ENCODE measurements at regions not wholly inside any gene's neighbourhood (a gene's known extent, or its start where the extent isn't known, plus 50 kb on each side); places are given as distances from the start of the nearest gene placed in this dataset.
"Not testable (repeated sequence)": the region's sequence is repeated elsewhere in the genome, so short reads cannot be mapped to it uniquely, and the experiment has no call there.

DNA sequence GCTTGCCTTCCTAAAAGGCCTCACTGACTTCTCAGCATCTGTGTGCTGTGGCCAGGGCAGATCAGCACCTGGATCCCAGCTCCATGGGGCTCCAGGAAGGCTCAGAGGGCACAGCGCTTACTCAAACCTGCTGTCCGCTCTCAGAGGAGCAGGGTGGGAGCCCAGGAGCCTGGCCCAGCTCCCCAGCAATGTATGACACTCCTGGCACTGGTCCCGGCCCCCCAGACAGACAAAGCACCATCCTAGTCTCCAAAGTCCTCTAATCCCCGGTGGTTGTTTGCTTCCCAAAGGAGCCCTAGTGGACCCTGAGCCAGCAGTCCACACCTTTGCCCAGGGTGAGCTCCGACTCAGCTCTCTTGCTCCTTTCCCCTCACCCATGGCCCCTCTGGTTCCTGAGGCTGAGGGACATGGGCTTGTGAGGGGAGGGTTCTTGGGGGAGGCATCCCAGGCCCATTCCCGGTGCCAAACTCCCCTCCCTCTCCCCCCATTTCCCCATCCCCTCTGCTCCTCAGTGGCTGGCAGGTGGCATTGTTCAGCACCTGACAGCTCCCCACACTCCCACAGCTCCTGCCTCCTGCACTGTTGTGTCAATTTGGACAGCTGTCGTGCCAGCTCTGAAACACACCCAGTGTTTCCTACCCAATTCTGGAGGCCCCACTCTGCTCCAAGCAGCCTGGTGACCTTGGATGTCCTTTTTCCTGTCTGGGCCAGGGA is 164.3 kb downstream of the TRIM43 start:
- FAIRE-seq; H3K18ac ChIP-seq (ENCODE audit: extremely low read depth, low read length): not testable (repeated sequence)

More for the DNA sequence above, 164.3 kb downstream of the TRIM43 start:
- H3K79me1 ChIP-seq (ENCODE audit: low read depth, low read length); H3K79me2 ChIP-seq (ENCODE audit: control insufficient read depth in 1 of 2, insufficient read depth in 2 of 2, low read length in 2 of 2); H3K27me3 ChIP-seq (replicated peaks in 1 of 4; ENCODE audit: control insufficient read depth in 3 of 4, extremely low read depth in 1 of 4, insufficient read depth in 3 of 4, low read length in 3 of 4); H2AFZ ChIP-seq (ENCODE audit: low read length); H2BK20ac ChIP-seq (ENCODE audit: low read length); H3K23me2 ChIP-seq (ENCODE audit: low read depth, low read length); H4K5ac ChIP-seq (ENCODE audit: insufficient read length, low read depth, low read length); H2BK12ac ChIP-seq (ENCODE audit: low read depth, low read length); H3K4me2 ChIP-seq (ENCODE audit: insufficient read depth in 1 of 2, low read depth in 2 of 2, low read length in 2 of 2); H3K27ac ChIP-seq (ENCODE audit: low read depth, low read length); H3K4ac ChIP-seq (replicated peaks; ENCODE audit: insufficient read length, low read depth, low read length); H2AK5ac ChIP-seq (ENCODE audit: low read depth, low read length); H4K8ac ChIP-seq (ENCODE audit: extremely low read depth, insufficient read depth, low read length); CTCF ChIA-PET (ENCODE audit: partially characterized antibody); POLR2A ChIA-PET (ENCODE audit: partially characterized antibody); H3K23ac ChIP-seq (ENCODE audit: insufficient read length); H3K4me3 ChIP-seq (ENCODE audit: extremely low read depth in 1 of 4, insufficient read depth in 2 of 4, low read depth in 3 of 4, low read length in 4 of 4); H2BK15ac ChIP-seq (ENCODE audit: low read length); H3K9ac ChIP-seq (replicated peaks in 1 of 4; ENCODE audit: extremely low read depth in 1 of 4, low read depth in 3 of 4, low read length in 3 of 4); H3K14ac ChIP-seq (ENCODE audit: insufficient read length); H3K36me3 ChIP-seq (ENCODE audit: control insufficient read depth in 2 of 4, insufficient read depth in 4 of 4, low read length in 3 of 4); H2BK5ac ChIP-seq (ENCODE audit: low read depth, low read length); H4K20me1 ChIP-seq (replicated peaks in 1 of 2; ENCODE audit: control insufficient read depth in 1 of 2, insufficient read depth in 2 of 2, low read length in 2 of 2); H2BK120ac ChIP-seq (replicated peaks; ENCODE audit: low read depth, low read length); H4K91ac ChIP-seq (replicated peaks; ENCODE audit: insufficient read length, low read length); H3K4me1 ChIP-seq (replicated peaks in 1 of 4; ENCODE audit: control insufficient read depth in 3 of 4, insufficient read depth in 4 of 4, low read length in 3 of 4); H3K56ac ChIP-seq (replicated peaks; ENCODE audit: insufficient read length, low read depth, low read length); DNase-seq (ENCODE audit: low read depth in 1 of 2, low spot score in 2 of 2): not testable (repeated sequence)
- WGBS, 2 experiments (ENCODE audit: extremely low coverage in 1 of 2, insufficient coverage in 1 of 2, insufficient read length in 1 of 2, insufficient replicate concordance in 2 of 2, low coverage in 1 of 2, low lambda C conversion rate in 2 of 2, missing lambda C conversion rate in 1 of 2), result 80% methylated on average over 5 of the region's 7 CpGs; no CpG with 5 or more reads in 1 of the 2 experiments
- H3K9me3 ChIP-seq (ENCODE audit: insufficient read depth in 2 of 2, low read depth in 1 of 2, low read length in 1 of 2), result peaks cover 32 to 78% of the 10 kb centered on the region in 2 experiments; a peak in 3 of 4 replicates

Measured in H1 (cell line).